Gastrocnemius medialis (tissue), 4 donors: ENCODE measurements at regions not wholly inside any gene's neighbourhood (a gene's known extent, or its start where the extent isn't known, plus 50 kb on each side); places are given as distances from the start of the nearest gene placed in this dataset.

Experiments
- POLR2A ChIP-seq, 2 donors: fragments of 450-650 bp; IDR thresholded peaks; one replicate each; pipeline ENCODE4 v1.6.1; 2017; ENCODE audit warnings: antibody characterized with exemption in 2 of 2, mild to moderate bottlenecking in 2 of 2, moderate library complexity in 2 of 2
- TF ChIP-seq, protein P1 (sequence below), 5 experiments: fragments of 450-650 bp in 3 of 5; fragments of 200-600 bp in 2 of 5; sonication (generic) in 2 of 5; IDR thresholded peaks in 4 of 5; conservative IDR thresholded peaks in 1 of 5; 1 replicate in 4 of 5; 2 replicates in 1 of 5; pipeline ENCODE4 v1.5.1; 2016 to 2019; ENCODE audit warnings: antibody characterized with exemption in 5 of 5, mild to moderate bottlenecking in 3 of 5, moderate library complexity in 3 of 5

DNA sequence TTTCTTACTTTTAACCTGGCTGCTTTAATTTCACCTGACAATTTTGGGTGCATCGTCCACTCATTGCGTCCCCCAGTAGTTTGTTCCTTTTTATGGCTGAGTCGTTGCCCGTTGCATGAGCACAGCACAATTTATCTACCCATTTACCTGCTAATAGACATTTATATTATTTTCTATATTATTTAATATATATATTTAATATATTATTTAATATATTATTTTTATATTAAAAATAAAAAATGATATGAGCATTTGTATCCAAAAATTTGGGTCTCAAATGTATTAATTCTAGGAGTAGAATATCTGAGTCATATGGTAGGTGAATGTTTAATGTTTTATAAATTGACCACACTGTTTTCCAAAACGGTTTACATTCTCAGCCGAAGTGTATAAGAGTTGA lies 300.2 kb downstream of the THBS2 start:
- TF ChIP-seq, protein P1, sequence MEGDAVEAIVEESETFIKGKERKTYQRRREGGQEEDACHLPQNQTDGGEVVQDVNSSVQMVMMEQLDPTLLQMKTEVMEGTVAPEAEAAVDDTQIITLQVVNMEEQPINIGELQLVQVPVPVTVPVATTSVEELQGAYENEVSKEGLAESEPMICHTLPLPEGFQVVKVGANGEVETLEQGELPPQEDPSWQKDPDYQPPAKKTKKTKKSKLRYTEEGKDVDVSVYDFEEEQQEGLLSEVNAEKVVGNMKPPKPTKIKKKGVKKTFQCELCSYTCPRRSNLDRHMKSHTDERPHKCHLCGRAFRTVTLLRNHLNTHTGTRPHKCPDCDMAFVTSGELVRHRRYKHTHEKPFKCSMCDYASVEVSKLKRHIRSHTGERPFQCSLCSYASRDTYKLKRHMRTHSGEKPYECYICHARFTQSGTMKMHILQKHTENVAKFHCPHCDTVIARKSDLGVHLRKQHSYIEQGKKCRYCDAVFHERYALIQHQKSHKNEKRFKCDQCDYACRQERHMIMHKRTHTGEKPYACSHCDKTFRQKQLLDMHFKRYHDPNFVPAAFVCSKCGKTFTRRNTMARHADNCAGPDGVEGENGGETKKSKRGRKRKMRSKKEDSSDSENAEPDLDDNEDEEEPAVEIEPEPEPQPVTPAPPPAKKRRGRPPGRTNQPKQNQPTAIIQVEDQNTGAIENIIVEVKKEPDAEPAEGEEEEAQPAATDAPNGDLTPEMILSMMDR (IDR thresholded peaks at IDR 0.05 in 4 of 5, conservative IDR thresholded peaks at IDR 0.05 in 1 of 5), result no peak
- no peak for TF ChIP-seq POLR2A (IDR thresholded peaks at IDR 0.05)
